GM21515 (cell line): ENCODE measurements at regions not wholly inside any gene's neighbourhood (a gene's known extent, or its start where the extent isn't known, plus 50 kb on each side); places are given as distances from the start of the nearest gene placed in this dataset.

ENCODE experiments used
- ATAC-seq: cut with Tn5 transposase; IDR thresholded peaks from one replicate; pipeline ENCODE4 v1.9.1; 2021; ENCODE audit not compliant: unreplicated experiment

- ATAC-seq = no peak
Observed at GRCh38 chr10:130844310-130844709, 467.2 kb downstream of the TCERG1L start.

- no peak for ATAC-seq
Observed at GRCh38 chr10:130847170-130847569, 464.4 kb downstream of the TCERG1L start.

- no peak for ATAC-seq
Observed at GRCh38 chr10:130848855-130849254, 462.7 kb downstream of the TCERG1L start.

- ATAC-seq = no peak
Observed at GRCh38 chr10:130854151-130854550, 457.4 kb downstream of the TCERG1L start.

DNA sequence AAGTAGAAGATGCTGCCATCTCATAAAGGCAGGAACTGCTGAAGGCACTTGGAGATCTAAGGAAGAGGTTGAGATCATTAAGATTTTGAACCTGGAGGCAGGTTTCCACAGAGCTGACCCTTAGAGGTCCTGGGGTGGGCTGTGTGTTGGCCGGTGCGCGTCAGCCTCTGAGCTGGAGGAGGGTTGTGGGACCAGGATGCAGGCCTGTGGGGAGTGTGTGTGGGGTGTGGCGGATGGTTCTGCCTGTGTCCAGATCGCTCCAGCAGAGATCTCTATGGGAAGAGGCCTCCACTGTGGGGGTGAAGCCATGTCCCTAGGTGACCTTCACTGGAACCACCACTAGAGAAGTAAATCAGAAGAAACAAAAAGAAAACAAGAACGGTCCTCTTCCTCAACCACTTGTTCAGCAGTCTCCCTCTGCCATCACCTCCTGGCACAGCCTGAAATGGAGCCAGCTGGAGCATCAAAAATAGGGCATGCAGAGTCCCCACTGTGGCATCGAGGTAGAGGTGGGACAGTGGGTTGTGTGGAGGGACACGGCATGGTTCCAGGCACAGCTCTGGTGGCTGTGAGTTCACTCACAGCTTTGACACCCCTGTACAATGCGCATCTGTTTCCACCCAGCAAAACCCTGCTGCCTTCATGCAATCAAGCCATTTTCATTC, 453.8 kb downstream of the TCERG1L start:
- ATAC-seq = no peak

- ATAC-seq = no peak
Observed at GRCh38 chr10:130858626-130859025, 452.9 kb downstream of the TCERG1L start.

GRCh38 chr10:130859427-130859826, 452.1 kb downstream of the TCERG1L start:
- no peak for ATAC-seq

GRCh38 chr10:130862122-130862521, 449.4 kb downstream of the TCERG1L start:
- no peak for ATAC-seq

- no peak for ATAC-seq
Observed at GRCh38 chr10:130862626-130863025, 448.9 kb downstream of the TCERG1L start.

DNA sequence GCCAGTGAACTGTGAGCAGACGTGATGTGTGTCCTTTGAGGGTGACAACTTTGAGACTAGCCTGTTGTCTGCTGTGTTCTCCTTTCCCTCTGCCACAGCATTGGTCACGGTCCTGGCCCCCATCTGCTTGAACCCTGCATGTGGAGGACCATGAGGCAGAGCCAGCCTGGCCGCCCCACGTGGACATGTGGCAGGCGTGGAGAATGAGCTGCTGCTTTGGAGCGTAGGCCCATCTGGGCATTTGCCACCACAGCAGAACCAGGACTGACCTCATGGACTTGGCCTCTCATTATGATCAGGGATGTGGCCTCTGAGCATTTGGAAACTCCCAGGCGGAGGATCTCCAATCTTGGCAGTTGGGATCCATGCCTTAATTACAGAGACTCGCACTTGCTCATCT, 448.5 kb downstream of the TCERG1L start:
- ATAC-seq = no peak

GRCh38 chr10:130864961-130865818, 446.3 kb downstream of the TCERG1L start:
- no peak for ATAC-seq

GRCh38 chr10:130866857-130867256, 444.7 kb downstream of the TCERG1L start:
- ATAC-seq = no peak

GRCh38 chr10:130867446-130868194, 443.9 kb downstream of the TCERG1L start:
- no peak for ATAC-seq

GRCh38 chr10:130869179-130869841, 442.2 kb downstream of the TCERG1L start:
- no peak for ATAC-seq

DNA sequence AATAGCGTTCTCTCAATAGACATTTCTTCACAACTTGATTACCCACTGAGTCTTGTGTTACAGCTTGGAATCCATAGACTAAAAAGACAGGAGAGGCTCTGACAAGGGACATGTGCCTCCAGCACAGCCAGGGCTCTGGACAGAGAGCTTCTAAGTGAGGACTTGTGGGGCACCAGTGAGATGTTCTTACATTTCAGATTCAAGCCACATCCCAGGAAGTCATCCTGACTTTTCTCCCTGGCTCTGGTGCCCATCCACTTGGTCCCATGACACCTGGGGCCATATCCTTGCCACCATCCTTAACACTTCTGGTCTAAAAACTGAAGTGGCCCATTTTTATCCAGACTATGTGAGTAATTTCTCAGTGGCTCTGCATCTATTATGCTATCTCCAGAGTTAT, 440.1 kb downstream of the TCERG1L start:
- ATAC-seq = no peak

- ATAC-seq = no peak
Observed at GRCh38 chr10:130873636-130874035, 437.9 kb downstream of the TCERG1L start.

- ATAC-seq = no peak
Observed at GRCh38 chr10:130875116-130875515, 436.4 kb downstream of the TCERG1L start.

DNA sequence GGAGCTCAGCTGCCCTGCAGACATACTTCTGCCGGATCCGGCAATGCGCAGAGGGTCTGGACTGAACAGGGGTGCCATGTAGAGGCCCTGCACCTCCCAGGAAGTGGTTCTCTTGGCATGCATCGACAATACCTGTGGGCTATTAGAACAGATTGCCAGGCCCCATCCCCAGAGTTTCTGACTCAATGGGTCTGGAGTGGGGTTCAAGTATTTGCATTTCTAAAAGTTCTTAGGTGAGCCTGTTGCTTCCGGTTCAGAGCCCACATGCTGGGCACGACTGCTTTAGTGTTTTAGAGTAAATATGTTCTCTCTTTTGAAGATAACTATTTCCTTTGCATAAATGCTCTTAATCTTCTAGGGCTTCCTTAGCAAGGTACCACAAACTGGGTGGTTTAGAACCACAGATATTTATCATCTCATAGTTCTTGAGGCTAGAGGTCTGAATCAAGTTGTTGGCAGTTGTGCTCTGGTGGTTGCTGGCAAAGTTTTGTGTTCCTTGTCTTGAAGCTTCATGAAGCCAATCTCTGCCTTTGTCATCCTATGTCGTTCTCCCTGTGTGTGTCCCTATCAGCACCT, 435.5 kb downstream of the TCERG1L start:
- no peak for ATAC-seq

- ATAC-seq = no peak
Observed at GRCh38 chr10:130877126-130877525, 434.4 kb downstream of the TCERG1L start.

DNA sequence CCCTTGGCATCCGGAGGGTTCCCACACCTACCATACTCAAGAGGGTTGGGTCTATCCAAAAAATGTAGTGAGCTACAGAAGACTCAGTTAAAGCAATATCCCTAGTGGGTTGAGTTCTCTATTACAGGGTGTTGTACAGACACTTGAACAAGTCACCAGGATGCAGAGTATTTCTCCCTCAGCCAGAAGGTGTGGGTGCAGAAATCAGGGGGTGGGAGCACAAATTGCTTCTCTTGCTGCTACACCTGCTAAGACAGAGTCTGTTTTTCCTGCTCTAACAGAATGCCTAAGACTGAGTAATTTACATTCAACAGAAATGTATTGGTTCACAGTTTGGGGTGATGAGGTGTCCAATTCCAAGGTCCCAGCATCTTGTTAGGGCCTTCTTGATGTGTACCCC, 433.4 kb downstream of the TCERG1L start:
- no peak for ATAC-seq

DNA sequence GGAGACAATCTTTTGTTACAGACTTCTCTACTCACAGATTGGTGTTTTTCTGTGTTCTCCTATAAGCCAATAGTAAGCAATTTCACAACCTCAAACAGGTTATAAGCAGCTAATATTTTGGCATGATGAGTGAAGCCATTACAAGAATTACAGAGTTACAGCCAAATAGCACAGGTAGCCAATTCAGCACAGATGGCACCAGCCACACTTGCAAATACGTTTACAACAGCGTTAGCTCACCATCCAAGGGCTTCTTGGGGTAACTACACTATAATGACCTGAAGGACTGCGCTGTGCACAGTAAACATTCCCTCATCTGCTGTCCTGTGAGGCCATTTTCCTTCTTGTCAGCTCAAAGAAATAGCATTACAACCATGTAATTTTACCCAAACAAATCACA, 428.6 kb downstream of the TCERG1L start:
- no peak for ATAC-seq
